ENCODE measurements at regions not wholly inside any gene's neighbourhood (a gene's known extent, or its start where the extent isn't known, plus 50 kb on each side); places are given as distances from the start of the nearest gene placed in this dataset.

DNA sequence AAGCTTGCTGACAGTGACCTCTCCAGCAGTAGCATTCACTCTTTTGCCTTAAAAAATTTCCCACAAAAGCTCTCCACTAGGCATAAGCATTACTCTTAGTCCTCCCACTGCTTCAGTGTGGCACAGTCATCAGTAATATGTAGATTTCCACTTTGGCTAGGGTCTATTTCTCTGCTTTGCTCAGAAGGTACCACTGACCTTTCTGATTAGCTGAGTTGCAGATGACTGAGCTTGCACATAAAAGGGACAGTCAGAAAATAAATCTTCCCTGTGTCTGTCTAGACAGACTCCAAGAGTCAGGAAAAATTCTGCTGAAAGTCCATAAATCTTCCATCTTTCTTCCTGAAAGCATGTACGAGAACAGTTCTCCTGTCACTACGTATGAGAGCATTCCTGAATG, 56.6 kb upstream of the APP start:
- Histone ChIP-seq H3K4me3 (no peak overlapping the region), H3K9me3 (replicated peaks in 1 of 3) (no peaks in the 10 kb centered on the region), H3K27me3 (no peaks in the 10 kb centered on the region), H3K4me1 (replicated peaks in 1 of 2) (no peaks in the 10 kb centered on the region), H3K36me3 (replicated peaks in 1 of 2) (no peaks in the 10 kb centered on the region), H3K27ac (no peak overlapping the region)
- intact Hi-C loops (cut with DNase I), result no loop called here
- 61 to 69% (median 65%) methylated on average over 2 of the region's 2 CpGs for WGBS, 4 donors
- DNase-seq, result no peak
- no peak for TF ChIP-seq POLR2A (IDR thresholded peaks at IDR 0.05)
- TF ChIP-seq, protein P1, sequence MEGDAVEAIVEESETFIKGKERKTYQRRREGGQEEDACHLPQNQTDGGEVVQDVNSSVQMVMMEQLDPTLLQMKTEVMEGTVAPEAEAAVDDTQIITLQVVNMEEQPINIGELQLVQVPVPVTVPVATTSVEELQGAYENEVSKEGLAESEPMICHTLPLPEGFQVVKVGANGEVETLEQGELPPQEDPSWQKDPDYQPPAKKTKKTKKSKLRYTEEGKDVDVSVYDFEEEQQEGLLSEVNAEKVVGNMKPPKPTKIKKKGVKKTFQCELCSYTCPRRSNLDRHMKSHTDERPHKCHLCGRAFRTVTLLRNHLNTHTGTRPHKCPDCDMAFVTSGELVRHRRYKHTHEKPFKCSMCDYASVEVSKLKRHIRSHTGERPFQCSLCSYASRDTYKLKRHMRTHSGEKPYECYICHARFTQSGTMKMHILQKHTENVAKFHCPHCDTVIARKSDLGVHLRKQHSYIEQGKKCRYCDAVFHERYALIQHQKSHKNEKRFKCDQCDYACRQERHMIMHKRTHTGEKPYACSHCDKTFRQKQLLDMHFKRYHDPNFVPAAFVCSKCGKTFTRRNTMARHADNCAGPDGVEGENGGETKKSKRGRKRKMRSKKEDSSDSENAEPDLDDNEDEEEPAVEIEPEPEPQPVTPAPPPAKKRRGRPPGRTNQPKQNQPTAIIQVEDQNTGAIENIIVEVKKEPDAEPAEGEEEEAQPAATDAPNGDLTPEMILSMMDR (IDR thresholded peaks at IDR 0.05), result no peak

DNA sequence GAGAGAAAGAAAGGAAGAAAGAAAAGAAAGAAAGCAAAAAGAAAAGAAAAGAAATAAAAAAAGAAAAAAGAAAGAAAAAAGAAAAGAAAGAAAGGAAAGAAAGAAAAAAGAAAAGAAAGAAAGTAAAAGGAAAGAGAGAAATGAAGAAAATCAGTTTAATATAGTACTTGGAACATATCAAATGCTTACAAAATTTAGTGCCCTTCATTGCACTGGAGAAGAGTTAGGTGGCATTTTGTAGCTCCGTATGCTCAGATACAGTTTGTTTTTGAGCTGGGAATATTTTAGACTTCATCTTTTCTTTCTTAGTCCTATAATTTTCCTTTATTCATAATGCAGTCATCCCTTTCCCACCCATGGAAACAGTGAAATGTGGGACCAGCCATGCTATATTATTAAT, 56.2 kb upstream of the APP start:
- intact Hi-C loops (cut with DNase I), result no loop called here
- H3K27me3 ChIP-seq, result no peaks in the 10 kb centered on the region
- H3K4me3 ChIP-seq, result no peak overlapping the region
- no peak overlapping the region for H3K27ac ChIP-seq
- no peak for DNase-seq
- no peak for TF ChIP-seq POLR2A (IDR thresholded peaks at IDR 0.05)
- TF ChIP-seq, protein P1 (IDR thresholded peaks at IDR 0.05), result no peak
- H3K9me3 ChIP-seq (replicated peaks in 1 of 3), result no peaks in the 10 kb centered on the region
- 78 to 94% (median 84%) methylated on average over 1 of the region's 1 CpG for WGBS, 4 donors
- no peaks in the 10 kb centered on the region for H3K4me1 ChIP-seq (replicated peaks in 1 of 2)
- no peaks in the 10 kb centered on the region for H3K36me3 ChIP-seq (replicated peaks in 1 of 2)

DNA sequence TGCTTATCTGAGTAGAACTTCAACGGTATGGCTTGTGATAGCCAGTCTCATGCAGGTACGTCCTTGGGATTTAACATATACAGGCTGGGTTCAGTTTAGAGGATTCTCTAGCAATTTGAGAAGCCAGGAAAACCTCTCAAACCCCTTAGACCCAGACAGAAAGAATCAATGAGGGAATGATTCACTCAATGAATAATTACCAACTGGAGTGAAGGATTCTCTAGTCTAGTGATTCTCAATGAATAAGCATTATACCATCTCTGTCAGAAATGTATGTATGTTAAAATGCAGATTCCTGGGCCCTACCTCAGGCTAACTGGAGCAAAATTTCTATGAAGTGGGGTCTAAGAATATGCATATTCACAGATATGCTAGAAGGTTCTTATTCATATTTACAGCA, 54.5 kb upstream of the APP start:
- Histone ChIP-seq H3K36me3 (replicated peaks in 1 of 2) (no peaks in the 10 kb centered on the region), H3K27ac (no peak overlapping the region), H3K4me3 (no peak overlapping the region), H3K4me1 (replicated peaks in 1 of 2) (no peaks in the 10 kb centered on the region), H3K9me3 (replicated peaks in 1 of 3) (no peaks in the 10 kb centered on the region), H3K27me3 (no peaks in the 10 kb centered on the region)
- intact Hi-C loops (cut with DNase I), result no loop called here
- WGBS, 4 donors, result 85 to 93% (median 88%) methylated on average over 2 of the region's 2 CpGs
- no peak for TF ChIP-seq POLR2A (IDR thresholded peaks at IDR 0.05)
- TF ChIP-seq, protein P1 (IDR thresholded peaks at IDR 0.05), result no peak
- no peak for DNase-seq

DNA sequence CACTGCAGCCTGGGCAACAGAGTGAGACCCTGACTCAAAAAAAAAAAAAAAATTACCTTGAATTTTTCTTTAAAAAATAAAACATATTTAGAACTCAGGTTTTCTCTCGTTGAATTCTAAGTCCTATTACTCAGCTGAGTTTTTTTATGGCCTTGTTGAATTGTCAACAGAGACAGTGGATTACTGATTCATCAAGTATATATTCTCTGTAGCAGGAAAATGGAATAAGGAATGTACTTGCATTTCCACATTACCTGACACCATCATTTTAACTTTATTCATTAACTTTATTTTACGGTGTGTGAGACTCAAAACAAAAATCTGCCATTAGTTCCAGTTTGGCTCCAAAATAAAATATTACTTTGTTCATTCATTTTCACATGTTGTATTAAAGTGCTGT, 53.8 kb upstream of the APP start:
- no peak for TF ChIP-seq POLR2A (IDR thresholded peaks at IDR 0.05)
- TF ChIP-seq, protein P1 (IDR thresholded peaks at IDR 0.05), result no peak
- H3K4me1 ChIP-seq (replicated peaks in 1 of 2), result no peaks in the 10 kb centered on the region
- WGBS, 4 donors, result 64 to 89% (median 84%) methylated on average over 2 of the region's 2 CpGs

More for the DNA sequence above, 53.8 kb upstream of the APP start:
- no peak overlapping the region for H3K27ac ChIP-seq
- DNase-seq, result no peak
- intact Hi-C loops (cut with DNase I), result no loop called here
- no peak overlapping the region for H3K4me3 ChIP-seq
- no peaks in the 10 kb centered on the region for H3K9me3 ChIP-seq (replicated peaks in 1 of 3)
- no peaks in the 10 kb centered on the region for H3K27me3 ChIP-seq
- H3K36me3 ChIP-seq (replicated peaks in 1 of 2), result no peaks in the 10 kb centered on the region
